H1 (cell line): ENCODE measurements at regions not wholly inside any gene's neighbourhood (a gene's known extent, or its start where the extent isn't known, plus 50 kb on each side); places are given as distances from the start of the nearest gene placed in this dataset.

Experiments
- CTCF ChIA-PET: fragments of 300-600 bp; sonication (Branson Sonifier 250); formaldehyde crosslinking; loops from one replicate; lab custom pipeline; 2021; ENCODE audit not compliant: partially characterized antibody; lab: Charles Lee
- POLR2A ChIA-PET: fragments of 300-600 bp; sonication (Branson Sonifier 250); formaldehyde crosslinking; loops from one replicate; lab custom pipeline; 2021; ENCODE audit warnings: inconsistent platforms; ENCODE audit not compliant: partially characterized antibody; lab: Charles Lee
- DNase-seq, 2 experiments: peaks; one replicate each; pipeline versions ENCODE4 v3.0.0 to v3.0.0-alpha.2; 2010 to 2022; ENCODE audit warnings: low spot score in 2 of 2, low read depth in 1 of 2, mixed read lengths in 1 of 2
- FAIRE-seq: peaks from 2 replicates; lab custom pipeline; 2011; peaks lifted over from hg19 to GRCh38; lab: Jason Lieb, UNC
- H2AFZ ChIP-seq: 2 replicates; pipeline ENCODE4 v1.8.1; 2012; ENCODE audit warnings: low read length, inconsistent platforms
- H2AK5ac ChIP-seq: 2 replicates; pipeline ENCODE4 v1.6.1; 2013; ENCODE audit warnings: low read depth, low read length
- H2BK120ac ChIP-seq: replicated peaks from 2 replicates; pipeline ENCODE3; 2013; ENCODE audit warnings: low read depth, low read length, inconsistent platforms
- H2BK12ac ChIP-seq: 2 replicates; pipeline ENCODE4 v1.6.1; 2013; ENCODE audit warnings: low read depth, low read length
- H2BK15ac ChIP-seq: 2 replicates; pipeline ENCODE4 v1.6.1; 2013; ENCODE audit warnings: low read length
- H2BK20ac ChIP-seq: 2 replicates; pipeline ENCODE4 v1.6.1; 2013; ENCODE audit warnings: low read length
- H2BK5ac ChIP-seq: 2 replicates; pipeline ENCODE4 v1.6.1; 2013; ENCODE audit warnings: low read depth, low read length
- H3K14ac ChIP-seq: 2 replicates; pipeline ENCODE4 v1.6.1; 2013; ENCODE audit warnings: inconsistent platforms; ENCODE audit not compliant: insufficient read length
- H3K18ac ChIP-seq: 2 replicates; pipeline ENCODE4 v1.6.1; 2013; ENCODE audit warnings: low read length; ENCODE audit errors: extremely low read depth
- H3K23ac ChIP-seq: 2 replicates; pipeline ENCODE4 v1.6.1; 2013; ENCODE audit warnings: inconsistent platforms; ENCODE audit not compliant: insufficient read length
- H3K23me2 ChIP-seq: 2 replicates; pipeline ENCODE4 v1.6.1; 2013; ENCODE audit warnings: low read depth, low read length
- H3K27ac ChIP-seq: 2 replicates; pipeline ENCODE4 v1.6.1; 2011; ENCODE audit warnings: low read depth, low read length, inconsistent platforms
- H3K27me3 ChIP-seq, 4 experiments: replicated peaks in 1 of 4; 1 replicate in 1 of 4; 2 replicates in 3 of 4; pipeline versions ENCODE4 v1.6.1 to v1.8.1; 2011 to 2013; ENCODE audit warnings: low read length in 3 of 4, mild to moderate bottlenecking in 3 of 4, inconsistent platforms in 2 of 4, mixed read lengths in 2 of 4, moderate library complexity in 1 of 4; ENCODE audit not compliant: control insufficient read depth in 3 of 4, insufficient read depth in 3 of 4; ENCODE audit errors: extremely low read depth in 1 of 4
- H3K36me3 ChIP-seq, 4 experiments: 2 replicates each; pipeline versions ENCODE4 v1.6.1 to v1.8.1; 2011 to 2013; ENCODE audit warnings: mild to moderate bottlenecking in 4 of 4, low read length in 3 of 4, moderate library complexity in 2 of 4, control low read depth in 1 of 4, inconsistent platforms in 1 of 4; ENCODE audit not compliant: insufficient read depth in 4 of 4, control insufficient read depth in 2 of 4
- H3K4ac ChIP-seq: replicated peaks from 2 replicates; pipeline ENCODE3; 2013; ENCODE audit warnings: low read length, low read depth, mixed read lengths, inconsistent platforms; ENCODE audit not compliant: insufficient read length
- H3K4me1 ChIP-seq, 4 experiments: replicated peaks in 1 of 4; 1 replicate in 1 of 4; 2 replicates in 3 of 4; pipeline versions ENCODE4 v1.6.1 to v1.8.1; 2011 to 2013; ENCODE audit warnings: low read length in 3 of 4, inconsistent platforms in 2 of 4, mixed read lengths in 1 of 4; ENCODE audit not compliant: insufficient read depth in 4 of 4, control insufficient read depth in 3 of 4
- H3K4me2 ChIP-seq, 2 experiments: 2 replicates each; pipeline versions ENCODE4 v1.6.1 to v1.8.1; 2011 to 2013; ENCODE audit warnings: low read depth in 2 of 2, low read length in 2 of 2, control low read depth in 1 of 2, inconsistent platforms in 1 of 2, mild to moderate bottlenecking in 1 of 2; ENCODE audit not compliant: insufficient read depth in 1 of 2
- H3K4me3 ChIP-seq, 4 experiments: fragments of 200-600, 300-600 bp in 1 of 4; sonication (generic), shearing (Covaris generic), sonication (Bioruptor Twin) in 1 of 4; 2 replicates each; pipeline versions ENCODE4 v1.5.1 to v1.8.1; 2011 to 2016; ENCODE audit warnings: low read length in 4 of 4, low read depth in 3 of 4, control low read depth in 2 of 4, inconsistent platforms in 2 of 4, mild to moderate bottlenecking in 2 of 4, mixed read lengths in 1 of 4, moderate library complexity in 1 of 4; ENCODE audit not compliant: insufficient read depth in 2 of 4; ENCODE audit errors: extremely low read depth in 1 of 4
- H3K56ac ChIP-seq: replicated peaks from 2 replicates; pipeline ENCODE3; 2013; ENCODE audit warnings: low read depth, mild to moderate bottlenecking, mixed read lengths, low read length, inconsistent platforms; ENCODE audit not compliant: insufficient read length
- H3K79me1 ChIP-seq: 2 replicates; pipeline ENCODE4 v1.6.1; 2013; ENCODE audit warnings: low read depth, low read length, control low read depth
- H3K79me2 ChIP-seq, 2 experiments: 2 replicates each; pipeline versions ENCODE4 v1.6.1 to v1.8.1; 2012 to 2013; ENCODE audit warnings: low read length in 2 of 2, mild to moderate bottlenecking in 2 of 2, inconsistent platforms in 1 of 2; ENCODE audit not compliant: insufficient read depth in 2 of 2, control insufficient read depth in 1 of 2
- H3K9ac ChIP-seq, 4 experiments: replicated peaks in 1 of 4; 1 replicate in 1 of 4; 2 replicates in 3 of 4; pipeline versions ENCODE4 v1.6.1 to v1.8.1; 2011 to 2013; ENCODE audit warnings: low read depth in 3 of 4, low read length in 3 of 4, control low read depth in 2 of 4, mild to moderate bottlenecking in 2 of 4, moderate library complexity in 2 of 4, inconsistent platforms in 1 of 4; ENCODE audit errors: extremely low read depth in 1 of 4
- H3K9me3 ChIP-seq, 2 experiments: 2 replicates each; pipeline versions ENCODE4 v1.6.1 to v1.8.1; 2012 to 2013; ENCODE audit warnings: mild to moderate bottlenecking in 2 of 2, moderate library complexity in 2 of 2, control low read depth in 1 of 2, inconsistent platforms in 1 of 2, low read depth in 1 of 2, low read length in 1 of 2, mixed read lengths in 1 of 2; ENCODE audit not compliant: insufficient read depth in 2 of 2
- H4K20me1 ChIP-seq, 2 experiments: replicated peaks in 1 of 2; 2 replicates each; pipeline versions ENCODE3 to v1.8.1; 2011 to 2013; ENCODE audit warnings: inconsistent platforms in 2 of 2, low read length in 2 of 2, mild to moderate bottlenecking in 1 of 2; ENCODE audit not compliant: insufficient read depth in 2 of 2, control insufficient read depth in 1 of 2
- H4K5ac ChIP-seq: 2 replicates; pipeline ENCODE4 v1.6.1; 2013; ENCODE audit warnings: low read length, low read depth, mixed read lengths, inconsistent platforms; ENCODE audit not compliant: insufficient read length
- H4K8ac ChIP-seq: 2 replicates; pipeline ENCODE4 v1.8.0; 2013; ENCODE audit warnings: mild to moderate bottlenecking, moderate library complexity, low read length, inconsistent platforms; ENCODE audit not compliant: insufficient read depth; ENCODE audit errors: extremely low read depth
- H4K91ac ChIP-seq: replicated peaks from 2 replicates; pipeline ENCODE3; 2013; ENCODE audit warnings: low read length, mixed read lengths, inconsistent platforms; ENCODE audit not compliant: insufficient read length
- CHD1 ChIP-seq: IDR thresholded peaks from 2 replicates; pipeline ENCODE4 v1.6.1; 2012; ENCODE audit warnings: low read depth, low read length, improper control_type of control experiment
- CREB1 ChIP-seq: IDR thresholded peaks from 2 replicates; pipeline ENCODE4 v1.6.1; 2012; ENCODE audit warnings: inconsistent platforms
- CTBP2 ChIP-seq: IDR thresholded peaks from 2 replicates; pipeline ENCODE4 v1.7.0; 2011; ENCODE audit warnings: borderline replicate concordance, mild to moderate bottlenecking, moderate library complexity, mixed read lengths, low read length; ENCODE audit not compliant: insufficient read depth, insufficient read length
- CTCF ChIP-seq, 3 experiments: IDR thresholded peaks; 1 replicate in 2 of 3; 2 replicates in 1 of 3; pipeline versions ENCODE4 v1.5.1 to v1.6.1; 2011; ENCODE audit warnings: low read length in 3 of 3, mild to moderate bottlenecking in 3 of 3, inconsistent platforms in 2 of 3, low read depth in 1 of 3, moderate library complexity in 1 of 3; ENCODE audit not compliant: insufficient read depth in 1 of 3; ENCODE audit errors: control extremely low read depth in 1 of 3
- EP300 ChIP-seq, 2 experiments: IDR thresholded peaks; 1 replicate in 1 of 2; 2 replicates in 1 of 2; pipeline ENCODE4 v1.6.1; 2011 to 2012; ENCODE audit warnings: low read depth in 2 of 2, low read length in 2 of 2, mild to moderate bottlenecking in 2 of 2, borderline replicate concordance in 1 of 2, inconsistent platforms in 1 of 2, moderate library complexity in 1 of 2
- GABPA ChIP-seq: IDR thresholded peaks from 2 replicates; pipeline ENCODE4 v1.6.1; 2011; ENCODE audit warnings: mild to moderate bottlenecking, low read length, moderate library complexity, borderline replicate concordance; ENCODE audit not compliant: insufficient read depth
- MAFK ChIP-seq: IDR thresholded peaks from 2 replicates; pipeline ENCODE4 v1.6.1; 2012; ENCODE audit warnings: low read depth, mild to moderate bottlenecking, improper control_type of control experiment, low read length
- NRF1 ChIP-seq: IDR thresholded peaks from 2 replicates; pipeline ENCODE4 v1.6.1; 2011; ENCODE audit warnings: mild to moderate bottlenecking, low read depth, low read length, improper control_type of control experiment
- PHF8 ChIP-seq: fragments of 200-600 bp; sonication (generic); conservative IDR thresholded peaks from 2 replicates; pipeline ENCODE4 v1.7.1; 2012; ENCODE audit warnings: low read depth, mild to moderate bottlenecking, inconsistent platforms, low read length, moderate library complexity
- SIN3A ChIP-seq, 2 experiments: IDR thresholded peaks in 1 of 2; conservative IDR thresholded peaks in 1 of 2; 2 replicates each; pipeline ENCODE4 v1.6.1; 2011 to 2012; ENCODE audit warnings: low read length in 2 of 2, improper control_type of control experiment in 1 of 2, low read depth in 1 of 2, mild to moderate bottlenecking in 1 of 2
- SIX5 ChIP-seq: IDR thresholded peaks from 2 replicates; pipeline ENCODE4 v1.6.1; 2011; ENCODE audit warnings: mild to moderate bottlenecking, low read depth, low read length
- SP1 ChIP-seq: IDR thresholded peaks from 2 replicates; pipeline ENCODE4 v1.6.1; 2011; ENCODE audit warnings: low read depth, low read length
- WGBS, 2 experiments: shearing (Covaris generic) in 1 of 2; methylation state at CpG; one replicate each; pipeline versions ENCODE4 v1.1.6 to v1.1.7; 2013 to 2015; ENCODE audit warnings: low lambda C conversion rate in 2 of 2, mixed read lengths in 2 of 2, inconsistent platforms in 1 of 2, low coverage in 1 of 2, missing lambda C conversion rate in 1 of 2; ENCODE audit not compliant: insufficient replicate concordance in 2 of 2, insufficient coverage in 1 of 2, insufficient read length in 1 of 2; ENCODE audit errors: extremely low coverage in 1 of 2, missing lambda C conversion rate in 1 of 2; 5-methylcytosine and 5-hydroxymethylcytosine counted together

- Histone ChIP-seq H2AK5ac (no peak overlapping the region), H3K79me2 (no peaks in the 10 kb centered on the region), H4K5ac (no peak overlapping the region), H2BK12ac (no peak overlapping the region), H2BK15ac (no peak overlapping the region), H3K4me1 (no peaks in the 10 kb centered on the region; a peak in 1 of 7 replicates), H3K27ac (no peak overlapping the region), H2BK5ac (no peak overlapping the region), H4K8ac (no peak overlapping the region), H2BK120ac (no peak overlapping the region), H3K4me2 (no peak overlapping the region), H4K20me1 (no peaks in the 10 kb centered on the region), H3K36me3 (no peaks in the 10 kb centered on the region), H2BK20ac (no peak overlapping the region), H4K91ac (no peak overlapping the region), H3K23me2 (no peaks in the 10 kb centered on the region), H3K79me1 (no peaks in the 10 kb centered on the region), H3K56ac (no peak overlapping the region), H3K4ac (no peak overlapping the region), H2AFZ (no peak overlapping the region), H3K23ac (no peak overlapping the region), H3K4me3 (no peak overlapping the region), H3K14ac (no peak overlapping the region), H3K27me3 (no peaks in the 10 kb centered on the region), H3K9me3 (peaks cover 18 to 24% of the 10 kb centered on the region in 2 experiments), H3K9ac (no peak overlapping the region), H3K18ac (no peak overlapping the region)
- ChIA-PET POLR2A (no interaction called here), CTCF (no interaction called here)
- no peak for DNase-seq
- FAIRE-seq, result no peak
- WGBS, 2 experiments, result 100% methylated on average over 2 of the region's 2 CpGs; no CpG with 5 or more reads in 1 of the 2 experiments
- TF ChIP-seq SIX5, result no peak
- no peak for TF ChIP-seq NRF1
- no peak for TF ChIP-seq CREB1
- no peak for TF ChIP-seq CTBP2
- TF ChIP-seq CTCF (IDR thresholded peaks at IDR 0.05; ENCODE audit: control extremely low read depth in 1 of 3, insufficient read depth in 1 of 3, low read depth in 1 of 3, low read length in 3 of 3), result no peak
- TF ChIP-seq GABPA, result no peak
- no peak for TF ChIP-seq SIN3A (conservative IDR thresholded peaks at IDR 0.05 in 1 of 2, IDR thresholded peaks at IDR 0.05 in 1 of 2; ENCODE audit: low read depth in 1 of 2, low read length in 2 of 2)
- no peak for TF ChIP-seq EP300 (IDR thresholded peaks at IDR 0.05; ENCODE audit: borderline replicate concordance in 1 of 2, low read depth in 2 of 2, low read length in 2 of 2)
- no peak for TF ChIP-seq MAFK
- no peak for TF ChIP-seq PHF8
- no peak for TF ChIP-seq SP1
- TF ChIP-seq CHD1, result no peak
Measured at GRCh38 chr12:92395322-92395721, 249.7 kb upstream of the BTG1 start.
